Esophagus (tissue), 2 donors: ENCODE measurements at regions not wholly inside any gene's neighbourhood (a gene's known extent, or its start where the extent isn't known, plus 50 kb on each side); places are given as distances from the start of the nearest gene placed in this dataset.

Experiments
- H3K27ac ChIP-seq, 2 donors: one replicate each; pipeline ENCODE4 v1.5.1; 2013; ENCODE audit warnings: low read depth in 2 of 2, mild to moderate bottlenecking in 2 of 2, inconsistent platforms in 1 of 2, low read length in 1 of 2, moderate library complexity in 1 of 2
- H3K27me3 ChIP-seq, 2 donors: one replicate each; pipeline ENCODE4 v1.6.1; 2013; ENCODE audit warnings: low read length in 2 of 2, control low read depth in 1 of 2, mild to moderate bottlenecking in 1 of 2; ENCODE audit not compliant: insufficient read depth in 2 of 2, control insufficient read depth in 1 of 2
- H3K36me3 ChIP-seq, 2 donors: one replicate each; pipeline ENCODE4 v1.6.1; 2013; ENCODE audit warnings: low read length in 1 of 2; ENCODE audit not compliant: control insufficient read depth in 2 of 2, insufficient read depth in 2 of 2
- H3K4me1 ChIP-seq, 2 donors: one replicate each; pipeline ENCODE4 v1.6.1; 2013; ENCODE audit warnings: low read length in 1 of 2; ENCODE audit not compliant: control insufficient read depth in 2 of 2, insufficient read depth in 2 of 2
- H3K4me3 ChIP-seq, 2 donors: one replicate each; pipeline ENCODE4 v1.5.1; 2013; ENCODE audit warnings: low read length in 2 of 2, mild to moderate bottlenecking in 2 of 2, low read depth in 1 of 2, moderate library complexity in 1 of 2
- H3K9me3 ChIP-seq, 2 donors: one replicate each; pipeline ENCODE4 v1.6.1; 2013; ENCODE audit warnings: mild to moderate bottlenecking in 2 of 2, low read depth in 1 of 2, low read length in 1 of 2, moderate library complexity in 1 of 2; ENCODE audit not compliant: control insufficient read depth in 2 of 2, insufficient read depth in 1 of 2
- WGBS, 2 donors: extraction: QIAGEN DNeasy Blood & Tissue Kit; methylation state at CpG; one replicate each; pipeline ENCODE4 v1.1.7; 2013; 5-methylcytosine and 5-hydroxymethylcytosine counted together
- donor health status: healthy with polysubstance abuse.
- donor health status: Bipolar disorder and iron deficiency.

DNA sequence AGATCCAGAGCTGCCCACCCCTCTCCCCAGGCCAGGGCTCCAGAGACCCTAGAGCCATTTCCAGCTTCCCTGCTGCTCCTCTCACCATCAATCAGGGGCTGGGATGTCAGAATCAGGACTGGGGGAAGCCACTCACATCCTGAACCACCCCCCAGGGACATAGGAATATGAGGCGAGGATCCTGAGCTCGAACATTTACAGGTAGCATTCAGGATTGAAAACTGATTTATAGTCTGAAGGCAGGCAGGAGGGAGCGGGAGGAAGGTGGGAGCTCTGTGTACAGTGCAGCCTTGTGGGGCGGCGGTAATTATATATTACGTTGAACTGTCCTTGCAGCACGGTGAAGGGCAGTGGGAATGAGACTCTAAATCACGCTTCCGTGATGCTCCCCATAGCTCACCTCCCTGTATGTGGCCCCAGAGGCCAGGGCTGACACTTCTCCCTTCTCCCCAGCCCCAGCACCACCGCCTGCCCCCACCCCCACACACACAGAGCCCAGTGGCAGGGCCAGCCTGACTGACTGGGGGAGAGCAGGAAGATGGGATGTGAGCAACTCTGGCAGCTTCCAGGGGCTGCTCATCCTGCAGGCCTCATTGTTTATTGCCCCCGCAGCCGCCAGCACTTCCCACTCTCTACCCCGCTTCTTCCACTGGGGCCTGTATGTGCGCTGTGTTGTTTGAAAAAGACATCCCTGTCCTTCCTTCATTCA lies 76.0 kb upstream of the HSPA9 start:
- H3K9me3 ChIP-seq = no peaks in the 10 kb centered on the region
- H3K27ac ChIP-seq = no peak overlapping the region
- H3K4me1 ChIP-seq = peaks cover 0 to 3% of the 10 kb centered on the region in 2 donors
- H3K4me3 ChIP-seq = no peak overlapping the region
- no peaks in the 10 kb centered on the region for H3K27me3 ChIP-seq
- no peaks in the 10 kb centered on the region for H3K36me3 ChIP-seq
- 71 to 77% methylated on average over 13 to 14 of the region's 14 CpGs for WGBS, 2 donors

DNA sequence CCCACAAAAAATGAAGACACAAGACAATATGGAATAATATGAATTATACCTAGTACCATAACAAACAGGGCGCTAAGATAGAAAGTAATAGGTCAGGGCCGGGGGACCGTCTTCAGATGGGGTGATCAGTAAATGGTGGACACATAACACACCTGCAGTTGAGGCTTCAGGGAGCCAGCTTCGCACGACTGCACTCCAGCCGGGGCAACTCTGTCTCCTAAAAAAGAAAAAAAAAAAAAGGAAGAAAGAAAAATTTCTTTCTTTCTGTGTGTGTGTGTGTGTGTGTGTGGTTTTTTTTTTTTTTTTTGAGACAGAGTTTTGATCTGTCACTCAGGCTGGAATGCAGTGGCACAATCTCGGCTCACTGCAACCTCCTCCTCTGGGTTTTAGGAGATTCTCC lies 75.0 kb upstream of the HSPA9 start:
- H3K27me3 ChIP-seq = no peaks in the 10 kb centered on the region
- no peaks in the 10 kb centered on the region for H3K36me3 ChIP-seq
- peaks cover 0 to 3% of the 10 kb centered on the region in 2 donors for H3K4me1 ChIP-seq
- no peak overlapping the region for H3K27ac ChIP-seq
- no peaks in the 10 kb centered on the region for H3K9me3 ChIP-seq
- H3K4me3 ChIP-seq = no peak overlapping the region
- WGBS, 2 donors = 91 to 93% methylated on average over 7 of the region's 7 CpGs

DNA sequence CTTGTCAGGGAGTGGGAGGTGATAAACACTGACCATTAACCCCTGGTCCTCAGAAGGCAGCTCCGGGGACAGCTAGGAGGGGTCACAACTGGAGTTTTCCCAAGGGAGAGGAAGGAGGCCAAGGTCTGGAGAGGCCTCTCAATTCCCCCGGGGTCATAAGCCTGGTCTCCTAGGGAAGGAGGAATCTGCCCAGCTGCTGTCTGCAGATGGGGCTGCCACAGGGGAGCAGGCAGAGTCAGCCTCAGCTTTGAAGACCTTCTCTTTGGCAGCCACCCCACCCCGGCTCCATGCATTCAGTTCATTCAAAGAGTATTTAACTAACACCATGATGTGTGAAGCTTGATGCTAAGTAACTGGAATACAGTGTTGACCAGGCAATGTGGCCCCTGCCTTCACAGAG lies 74.6 kb upstream of the HSPA9 start:
- Histone ChIP-seq H3K4me3 (no peak overlapping the region), H3K9me3 (no peaks in the 10 kb centered on the region)
- WGBS, 2 donors = 55 to 65% methylated on average over 3 of the region's 3 CpGs

DNA sequence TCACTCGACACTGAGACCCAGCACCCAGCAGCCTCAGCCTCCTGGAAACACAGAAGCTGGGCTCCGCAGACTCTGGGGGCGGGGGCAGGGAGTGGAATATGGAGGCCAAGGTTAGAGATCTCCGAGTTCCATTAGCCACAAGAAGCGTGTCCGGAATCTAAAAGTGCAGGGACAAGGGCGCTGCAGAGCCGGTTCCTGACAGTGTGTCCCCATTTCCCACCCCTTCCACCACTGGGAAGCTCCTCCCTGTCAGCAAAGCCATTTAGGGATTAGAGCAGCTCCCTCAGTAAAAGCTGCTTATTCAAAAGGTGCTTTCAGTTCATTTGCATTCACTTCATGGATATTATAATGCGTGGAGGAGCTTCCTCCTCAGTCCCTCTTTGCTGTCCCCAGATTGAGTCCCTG lies 74.1 kb upstream of the HSPA9 start:
- H3K27ac ChIP-seq = no peak overlapping the region
- no peaks in the 10 kb centered on the region for H3K27me3 ChIP-seq
- no peaks in the 10 kb centered on the region for H3K36me3 ChIP-seq
- H3K4me1 ChIP-seq = peaks cover 0 to 3% of the 10 kb centered on the region in 2 donors
- no peaks in the 10 kb centered on the region for H3K9me3 ChIP-seq
- 65 to 80% methylated on average over 9 of the region's 9 CpGs for WGBS, 2 donors
- no peak overlapping the region for H3K4me3 ChIP-seq

More for the DNA sequence above, 74.6 kb upstream of the HSPA9 start:
- Histone ChIP-seq H3K36me3 (no peaks in the 10 kb centered on the region), H3K27me3 (no peaks in the 10 kb centered on the region), H3K4me1 (peaks cover 0 to 3% of the 10 kb centered on the region in 2 donors), H3K27ac (no peak overlapping the region)

DNA sequence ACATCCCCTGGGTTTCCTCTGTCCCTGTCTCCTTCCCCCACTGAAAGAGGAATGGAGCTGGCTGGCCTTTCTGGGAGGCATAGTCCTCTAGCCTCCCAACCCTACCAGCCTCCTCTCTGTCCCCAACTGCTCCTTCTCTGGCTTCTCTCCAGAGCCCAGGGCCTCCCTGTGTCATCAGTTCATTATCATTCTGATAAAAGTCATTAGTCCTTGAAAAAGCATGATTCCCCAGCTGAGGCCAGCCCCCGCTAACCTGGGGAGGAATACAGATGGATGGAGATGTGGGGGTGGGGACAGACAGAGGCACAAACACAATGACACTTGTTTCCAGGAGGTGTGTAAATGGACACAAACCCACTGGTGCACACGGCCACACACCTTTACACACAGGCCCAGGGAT lies 73.6 kb upstream of the HSPA9 start:
- H3K27ac ChIP-seq = no peak overlapping the region
- H3K4me3 ChIP-seq = no peak overlapping the region
- no peaks in the 10 kb centered on the region for H3K27me3 ChIP-seq
- H3K36me3 ChIP-seq = no peaks in the 10 kb centered on the region
- peaks cover 0 to 3% of the 10 kb centered on the region in 2 donors for H3K4me1 ChIP-seq
- H3K9me3 ChIP-seq = no peaks in the 10 kb centered on the region
- WGBS, 2 donors = 91 to 96% methylated on average over 2 of the region's 2 CpGs

DNA sequence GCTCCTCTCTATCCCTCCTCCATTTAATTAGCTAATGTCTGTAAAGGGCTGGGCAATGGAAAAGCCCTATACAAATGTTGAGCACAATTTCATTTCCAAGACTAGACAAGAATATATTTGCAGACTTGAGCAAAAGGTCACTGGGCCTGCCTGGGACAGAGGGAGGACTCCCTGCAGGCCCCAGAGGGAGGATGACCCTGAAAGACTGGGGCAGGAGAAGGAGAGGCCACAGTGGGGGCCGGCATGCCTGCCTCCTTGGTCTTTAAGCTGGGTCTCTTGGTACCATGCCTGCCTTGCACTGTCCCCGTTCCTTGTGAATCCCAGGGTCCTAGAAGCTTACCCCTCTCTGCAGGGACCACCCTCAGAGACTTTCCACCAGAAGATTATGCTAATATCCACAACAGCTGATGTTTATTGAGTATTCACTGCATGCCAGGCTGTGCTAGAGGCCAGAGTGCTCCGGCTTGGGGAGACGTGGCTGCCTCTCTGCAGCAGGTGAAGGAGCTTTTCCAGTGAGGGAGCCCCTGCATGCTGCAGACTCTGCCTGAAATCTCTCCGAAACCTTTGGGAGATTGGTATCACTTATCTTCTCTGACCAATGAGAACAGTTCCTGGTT lies 72.7 kb upstream of the HSPA9 start:
- no peaks in the 10 kb centered on the region for H3K36me3 ChIP-seq
- no peaks in the 10 kb centered on the region for H3K9me3 ChIP-seq
- H3K27me3 ChIP-seq = no peaks in the 10 kb centered on the region
- H3K27ac ChIP-seq = no peak overlapping the region
- H3K4me1 ChIP-seq = peaks cover 0 to 3% of the 10 kb centered on the region in 2 donors
- H3K4me3 ChIP-seq = no peak overlapping the region
- 83 to 87% methylated on average over 5 of the region's 5 CpGs for WGBS, 2 donors

DNA sequence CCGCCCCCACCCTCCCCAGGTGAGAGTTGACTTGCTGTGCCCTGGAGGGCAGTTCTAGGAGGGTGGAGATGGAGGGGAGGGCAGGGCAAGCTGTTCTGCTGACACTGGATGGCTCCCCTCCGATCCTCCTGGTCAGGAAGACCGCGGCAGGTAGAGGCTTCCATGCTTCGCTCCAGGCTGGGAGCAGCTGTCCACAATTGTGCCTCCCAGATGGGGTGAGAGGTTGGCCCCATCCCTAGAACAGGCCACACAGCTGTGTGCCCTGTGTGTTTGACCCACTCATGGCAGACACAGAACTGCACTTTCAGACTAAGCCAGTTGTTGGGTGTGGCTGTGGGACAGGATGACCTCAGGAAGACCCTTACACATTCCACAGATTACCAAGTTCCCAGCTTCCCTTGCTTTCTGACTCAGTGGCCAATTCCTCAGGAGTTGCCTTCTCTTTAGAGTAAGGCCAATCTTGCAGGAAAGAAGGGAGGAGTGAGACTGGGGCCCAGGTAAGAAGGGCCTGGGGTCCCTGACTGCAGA lies 72.1 kb upstream of the HSPA9 start:
- WGBS, 2 donors = 86 to 87% methylated on average over 5 of the region's 5 CpGs
- Histone ChIP-seq H3K9me3 (no peaks in the 10 kb centered on the region), H3K4me3 (no peak overlapping the region), H3K4me1 (peaks cover 0 to under 1% of the 10 kb centered on the region in 2 donors), H3K27me3 (no peaks in the 10 kb centered on the region), H3K36me3 (no peaks in the 10 kb centered on the region), H3K27ac (no peak overlapping the region)

DNA sequence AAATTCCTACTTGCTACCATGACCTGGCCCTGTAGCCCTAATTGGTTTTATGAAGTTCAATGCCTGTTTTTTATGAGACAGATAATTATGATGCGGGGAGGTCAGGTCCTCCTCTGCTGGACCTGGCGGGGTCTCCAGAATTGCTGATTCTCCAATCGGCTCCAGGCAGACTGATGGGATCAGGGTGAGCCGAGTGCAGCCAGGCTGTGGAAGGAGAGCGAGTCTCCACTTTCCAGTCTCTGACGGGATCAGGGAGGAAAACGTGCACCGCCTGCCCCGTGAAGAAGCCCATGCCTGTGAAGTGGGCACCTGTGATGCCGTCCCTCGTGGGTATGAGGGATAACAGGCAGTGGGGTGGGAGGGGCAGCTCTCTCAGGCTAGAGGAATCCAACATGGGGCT lies 71.5 kb upstream of the HSPA9 start:
- no peak overlapping the region for H3K27ac ChIP-seq
- H3K4me1 ChIP-seq = no peaks in the 10 kb centered on the region
- H3K9me3 ChIP-seq = no peaks in the 10 kb centered on the region
- no peaks in the 10 kb centered on the region for H3K27me3 ChIP-seq
- no peak overlapping the region for H3K4me3 ChIP-seq
- H3K36me3 ChIP-seq = no peaks in the 10 kb centered on the region
- 92 to 95% methylated on average over 11 of the region's 11 CpGs for WGBS, 2 donors

DNA sequence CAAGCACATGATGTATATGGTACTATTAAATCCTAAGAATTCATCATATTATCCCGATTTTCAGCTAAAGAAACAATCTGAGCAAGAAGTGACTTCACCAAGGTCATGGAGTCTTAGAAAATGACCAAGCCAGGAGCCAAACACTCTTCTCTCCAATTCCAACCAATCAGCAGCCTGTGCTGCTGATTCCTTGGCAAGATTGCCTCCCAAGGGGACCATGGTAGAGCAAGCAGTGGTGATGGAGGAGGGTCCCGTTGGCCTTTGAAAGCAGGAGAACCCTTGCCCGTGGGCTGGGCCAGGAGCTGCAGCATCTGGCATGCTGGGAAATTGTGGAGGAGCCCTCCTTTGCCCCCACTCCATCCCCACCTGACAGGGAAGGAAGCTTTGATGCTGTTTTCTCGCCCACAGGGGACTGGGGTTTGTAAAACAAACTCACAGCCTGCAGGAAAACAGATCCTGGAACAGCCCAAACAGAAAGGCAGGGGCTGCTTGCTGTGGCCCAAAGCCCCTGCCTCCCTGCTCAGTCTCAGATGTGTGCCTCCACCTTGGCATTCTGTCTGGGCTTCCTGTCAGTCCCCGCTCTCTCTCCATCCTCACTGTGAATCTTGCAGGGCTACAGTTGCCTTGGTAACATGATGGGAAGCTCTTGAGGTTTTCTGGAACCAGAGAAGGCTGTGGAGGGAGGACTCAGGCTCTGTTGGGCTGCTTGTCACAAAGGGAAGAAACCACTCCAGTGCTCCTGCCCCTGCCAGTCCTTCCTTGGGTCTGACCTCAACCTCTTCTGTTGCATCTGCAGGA lies 70.8 kb upstream of the HSPA9 start:
- WGBS, 2 donors = 77 to 85% methylated on average over 5 of the region's 5 CpGs
- Histone ChIP-seq H3K27me3 (no peaks in the 10 kb centered on the region), H3K9me3 (no peaks in the 10 kb centered on the region), H3K4me1 (no peaks in the 10 kb centered on the region), H3K27ac (no peak overlapping the region), H3K36me3 (no peaks in the 10 kb centered on the region), H3K4me3 (no peak overlapping the region)
